Urinary bladder (tissue), 3 donors: ENCODE measurements at regions not wholly inside any gene's neighbourhood (a gene's known extent, or its start where the extent isn't known, plus 50 kb on each side); places are given as distances from the start of the nearest gene placed in this dataset.

ENCODE experiments used
- DNase-seq: peaks from one replicate; pipeline ENCODE4 v3.0.0-alpha.2; 2015; ENCODE audit errors: extremely low spot score
- H3K27ac ChIP-seq: one replicate; pipeline ENCODE4 v1.5.1; 2013; ENCODE audit warnings: low read depth, mild to moderate bottlenecking, moderate library complexity
- H3K36me3 ChIP-seq: one replicate; pipeline ENCODE4 v1.6.1; 2013; ENCODE audit warnings: mild to moderate bottlenecking, moderate library complexity; ENCODE audit not compliant: insufficient read depth
- H3K4me1 ChIP-seq: one replicate; pipeline ENCODE4 v1.6.1; 2013; ENCODE audit warnings: mild to moderate bottlenecking, moderate library complexity; ENCODE audit not compliant: insufficient read depth
- H3K4me3 ChIP-seq: one replicate; pipeline ENCODE4 v1.5.1; 2013; ENCODE audit warnings: low read depth, low read length
- WGBS: extraction: QIAGEN DNeasy Blood & Tissue Kit; methylation state at CpG from one replicate; pipeline ENCODE4 v1.1.7; 2013; 5-methylcytosine and 5-hydroxymethylcytosine counted together
- donor health status: healthy with polysubstance abuse.
- donor health status: healthy.

- DNase-seq, result no peak
- no peaks in the 10 kb centered on the region for H3K36me3 ChIP-seq
- no peak overlapping the region for H3K4me3 ChIP-seq
- H3K4me1 ChIP-seq, result no peaks in the 10 kb centered on the region
- H3K27ac ChIP-seq, result no peak overlapping the region
These were observed 372.2 kb downstream of the TRIML1 start for GRCh38 chr4:188511431-188511830.

GRCh38 chr4:188532751-188533150 is 393.5 kb downstream of the TRIML1 start:
- H3K4me1 ChIP-seq, result no peaks in the 10 kb centered on the region
- H3K27ac ChIP-seq, result no peak overlapping the region
- DNase-seq, result no peak
- no peaks in the 10 kb centered on the region for H3K36me3 ChIP-seq
- no peak overlapping the region for H3K4me3 ChIP-seq
- 76% methylated on average over 10 of the region's 10 CpGs for WGBS

- Histone ChIP-seq H3K36me3 (no peaks in the 10 kb centered on the region), H3K27ac (no peak overlapping the region), H3K4me3 (no peak overlapping the region), H3K4me1 (no peaks in the 10 kb centered on the region)
- no peak for DNase-seq
- 70% methylated on average over 4 of the region's 4 CpGs for WGBS
These were observed 395.1 kb downstream of the TRIML1 start for GRCh38 chr4:188534297-188534696.

- Histone ChIP-seq H3K4me1 (no peaks in the 10 kb centered on the region), H3K27ac (no peak overlapping the region), H3K4me3 (no peak overlapping the region), H3K36me3 (no peaks in the 10 kb centered on the region)
- no peak for DNase-seq
- 82% methylated on average over 6 of the region's 6 CpGs for WGBS
These were observed 395.7 kb downstream of the TRIML1 start for GRCh38 chr4:188534917-188535316.

GRCh38 chr4:188536826-188537225 is 397.6 kb downstream of the TRIML1 start:
- Histone ChIP-seq H3K27ac (no peak overlapping the region), H3K4me3 (no peak overlapping the region), H3K4me1 (no peaks in the 10 kb centered on the region), H3K36me3 (no peaks in the 10 kb centered on the region)
- no peak for DNase-seq
- 59% methylated on average over 10 of the region's 10 CpGs for WGBS

- H3K27ac ChIP-seq, result no peak overlapping the region
- no peaks in the 10 kb centered on the region for H3K4me1 ChIP-seq
- no peak for DNase-seq
- 12% methylated on average over 10 of the region's 10 CpGs for WGBS
- H3K4me3 ChIP-seq, result no peak overlapping the region
- no peaks in the 10 kb centered on the region for H3K36me3 ChIP-seq
These were observed 411.1 kb downstream of the TRIML1 start for GRCh38 chr4:188550296-188550695.

- no peak overlapping the region for H3K4me3 ChIP-seq
- H3K27ac ChIP-seq, result no peak overlapping the region
- 53% methylated on average over 6 of the region's 6 CpGs for WGBS
- H3K4me1 ChIP-seq, result no peaks in the 10 kb centered on the region
- H3K36me3 ChIP-seq, result no peaks in the 10 kb centered on the region
- DNase-seq, result no peak
These were observed 411.9 kb downstream of the TRIML1 start for GRCh38 chr4:188551156-188551555.

- H3K36me3 ChIP-seq, result no peaks in the 10 kb centered on the region
- H3K27ac ChIP-seq, result no peak overlapping the region
- H3K4me3 ChIP-seq, result no peak overlapping the region
- no peaks in the 10 kb centered on the region for H3K4me1 ChIP-seq
- 57% methylated on average over 2 of the region's 2 CpGs for WGBS
- no peak for DNase-seq
These were observed 413.6 kb downstream of the TRIML1 start for GRCh38 chr4:188552741-188553275.

- WGBS, result 52% methylated on average over 4 of the region's 4 CpGs
- no peak overlapping the region for H3K4me3 ChIP-seq
These were observed 415.2 kb downstream of the TRIML1 start for GRCh38 chr4:188554413-188554812.

GRCh38 chr4:188573104-188573503 is 433.9 kb downstream of the TRIML1 start:
- no peak overlapping the region for H3K27ac ChIP-seq
- H3K36me3 ChIP-seq, result no peaks in the 10 kb centered on the region
- H3K4me1 ChIP-seq, result no peaks in the 10 kb centered on the region
- no peak overlapping the region for H3K4me3 ChIP-seq
- WGBS, result 75% methylated on average over 3 of the region's 3 CpGs
- DNase-seq, result no peak

More at GRCh38 chr4:188554413-188554812, 415.2 kb downstream of the TRIML1 start:
- Histone ChIP-seq H3K27ac (no peak overlapping the region), H3K36me3 (no peaks in the 10 kb centered on the region), H3K4me1 (no peaks in the 10 kb centered on the region)
- DNase-seq, result no peak

GRCh38 chr4:188578657-188579056 is 439.4 kb downstream of the TRIML1 start:
- no peak for DNase-seq
- Histone ChIP-seq H3K36me3 (no peaks in the 10 kb centered on the region), H3K4me3 (no peak overlapping the region), H3K4me1 (no peaks in the 10 kb centered on the region), H3K27ac (no peak overlapping the region)
- WGBS, result 48% methylated on average over 1 of the region's 1 CpG

- H3K4me1 ChIP-seq, result no peaks in the 10 kb centered on the region
- no peak overlapping the region for H3K27ac ChIP-seq
- WGBS, result 63% methylated on average over 5 of the region's 5 CpGs
- no peaks in the 10 kb centered on the region for H3K36me3 ChIP-seq
- H3K4me3 ChIP-seq, result no peak overlapping the region
- DNase-seq, result no peak
These were observed 456.8 kb downstream of the TRIML1 start for GRCh38 chr4:188596021-188596420.

- 89% methylated on average over 4 of the region's 4 CpGs for WGBS
- no peak overlapping the region for H3K4me3 ChIP-seq
- H3K4me1 ChIP-seq, result no peaks in the 10 kb centered on the region
- no peaks in the 10 kb centered on the region for H3K36me3 ChIP-seq
- DNase-seq, result no peak
- H3K27ac ChIP-seq, result no peak overlapping the region
These were observed 464.4 kb downstream of the TRIML1 start for GRCh38 chr4:188603646-188604045.

GRCh38 chr4:188606635-188607034 is 467.4 kb downstream of the TRIML1 start:
- H3K36me3 ChIP-seq, result no peaks in the 10 kb centered on the region
- no peak overlapping the region for H3K27ac ChIP-seq
- no peaks in the 10 kb centered on the region for H3K4me1 ChIP-seq
- H3K4me3 ChIP-seq, result no peak overlapping the region
- DNase-seq, result no peak
- 85% methylated on average over 4 of the region's 4 CpGs for WGBS

- WGBS, result 81% methylated on average over 3 of the region's 3 CpGs
- Histone ChIP-seq H3K4me1 (no peaks in the 10 kb centered on the region), H3K4me3 (no peak overlapping the region)
These were observed 471.9 kb downstream of the TRIML1 start for GRCh38 chr4:188611143-188611542.

More at GRCh38 chr4:188611143-188611542, 471.9 kb downstream of the TRIML1 start:
- H3K36me3 ChIP-seq, result no peaks in the 10 kb centered on the region
- no peak for DNase-seq
- H3K27ac ChIP-seq, result no peak overlapping the region
